ENCODE measurements at regions not wholly inside any gene's neighbourhood (a gene's known extent, or its start where the extent isn't known, plus 50 kb on each side); places are given as distances from the start of the nearest gene placed in this dataset.

GRCh38 chr15:66622591-66623022 is 56.8 kb upstream of the LCTL start:
- no peak for TF ChIP-seq CTCF (conservative IDR thresholded peaks at IDR 0.05)
- H3K27ac ChIP-seq: no peak overlapping the region

GRCh38 chr15:66623801-66624453 is 58.1 kb upstream of the LCTL start:
- no peak for TF ChIP-seq CTCF (conservative IDR thresholded peaks at IDR 0.05)
- no peak overlapping the region for H3K27ac ChIP-seq

- H3K27ac ChIP-seq: no peak overlapping the region
- TF ChIP-seq CTCF (conservative IDR thresholded peaks at IDR 0.05): no peak
Observed at GRCh38 chr15:66625531-66625930, 59.7 kb upstream of the LCTL start.

- no peak for TF ChIP-seq CTCF (conservative IDR thresholded peaks at IDR 0.05)
- H3K27ac ChIP-seq: no peak overlapping the region
Observed at GRCh38 chr15:66625974-66626373, 60.2 kb upstream of the LCTL start.

- H3K27ac ChIP-seq: no peak overlapping the region
- no peak for TF ChIP-seq CTCF (conservative IDR thresholded peaks at IDR 0.05)
Observed at GRCh38 chr15:66628976-66629723, 63.4 kb upstream of the LCTL start.

GRCh38 chr15:66629817-66630576 is 64.2 kb upstream of the LCTL start:
- H3K27ac ChIP-seq: 0 out of 2 replicates have a peak overlapping the region, but pooled peaks have one; percentile 1
- no peak for TF ChIP-seq CTCF (conservative IDR thresholded peaks at IDR 0.05)

GRCh38 chr15:66630801-66631351 is 65.1 kb upstream of the LCTL start:
- H3K27ac ChIP-seq: no peak overlapping the region

More at GRCh38 chr15:66630801-66631351, 65.1 kb upstream of the LCTL start:
- no peak for TF ChIP-seq CTCF (conservative IDR thresholded peaks at IDR 0.05)

Data from VCaP (cell line).